Islet of Langerhans (tissue), 1 donor: ENCODE measurements at regions not wholly inside any gene's neighbourhood (a gene's known extent, or its start where the extent isn't known, plus 50 kb on each side); places are given as distances from the start of the nearest gene placed in this dataset.
A peak's percentile ranks its signal among the peaks of the same experiment; 100 is the strongest.

Experiments used
- FAIRE-seq: peaks from one replicate; lab custom pipeline; 2011; peaks lifted over from hg19 to GRCh38; lab: Jason Lieb, UNC

GRCh38 chr10:78320506-78320905 lies 286.8 kb downstream of the RPS24 start:
- FAIRE-seq = no peak

DNA sequence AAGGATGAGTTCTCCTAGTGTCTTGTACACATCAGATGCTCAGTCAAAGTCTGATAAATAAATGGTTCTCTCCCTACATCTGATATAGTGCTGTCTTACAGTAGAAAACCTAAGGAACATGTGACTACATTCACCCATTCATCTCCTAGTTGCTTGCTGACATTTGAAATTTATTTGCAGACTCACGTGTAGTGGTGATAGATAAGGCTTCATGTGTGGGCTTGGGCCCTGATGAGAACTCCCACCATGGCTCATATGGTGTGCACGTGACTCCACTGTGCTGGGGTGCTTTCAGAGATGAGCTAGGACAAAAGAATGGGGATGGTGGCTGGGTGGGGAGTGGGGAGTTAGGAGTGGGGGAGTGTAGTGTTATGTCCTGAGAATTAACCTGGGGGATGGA lies 287.3 kb downstream of the RPS24 start:
- FAIRE-seq = no peak

GRCh38 chr10:78321500-78321899 lies 287.8 kb downstream of the RPS24 start:
- no peak for FAIRE-seq

- no peak for FAIRE-seq
Observed at GRCh38 chr10:78326372-78326771, 292.7 kb downstream of the RPS24 start.

GRCh38 chr10:78327778-78328591 lies 294.3 kb downstream of the RPS24 start:
- no peak for FAIRE-seq

DNA sequence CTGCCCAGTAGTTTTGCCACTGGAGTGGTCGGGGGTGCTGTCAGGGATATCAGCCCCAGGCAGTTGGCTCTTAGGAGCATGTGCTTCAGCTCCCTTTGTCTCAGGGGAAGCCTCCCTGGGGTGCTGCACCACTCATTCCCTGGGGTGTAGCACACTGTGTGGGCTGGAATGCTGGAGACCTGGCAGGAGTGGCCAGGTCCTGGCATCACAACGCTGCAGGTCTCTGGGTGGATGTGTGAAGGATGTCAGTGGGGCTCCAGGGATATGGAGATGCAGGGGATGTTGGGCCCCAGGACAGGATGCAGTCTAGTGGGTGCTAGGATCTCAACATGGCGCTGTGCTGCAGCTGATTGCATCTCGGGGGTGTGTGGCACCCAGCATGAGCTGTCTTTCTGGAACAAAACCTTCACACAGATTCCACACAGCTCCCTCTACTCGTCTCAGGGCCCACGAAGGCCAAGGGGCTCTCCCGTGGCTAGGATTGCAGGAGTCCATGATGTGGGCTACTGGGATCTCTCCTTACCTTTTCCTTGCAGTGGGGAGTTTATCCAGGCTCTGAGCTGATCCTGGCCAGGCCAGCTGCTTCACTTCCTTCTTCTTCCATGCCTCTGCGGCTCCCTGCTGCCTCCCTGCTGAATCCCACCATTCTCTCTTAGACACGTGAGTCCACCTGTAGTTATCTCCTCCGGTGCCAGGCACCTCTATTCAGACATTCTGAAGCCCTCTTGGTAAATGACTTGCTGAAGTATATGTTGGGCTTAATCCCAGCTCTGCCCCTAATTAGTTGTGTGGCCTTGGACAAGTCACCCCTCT lies 295.1 kb downstream of the RPS24 start:
- FAIRE-seq = no peak

DNA sequence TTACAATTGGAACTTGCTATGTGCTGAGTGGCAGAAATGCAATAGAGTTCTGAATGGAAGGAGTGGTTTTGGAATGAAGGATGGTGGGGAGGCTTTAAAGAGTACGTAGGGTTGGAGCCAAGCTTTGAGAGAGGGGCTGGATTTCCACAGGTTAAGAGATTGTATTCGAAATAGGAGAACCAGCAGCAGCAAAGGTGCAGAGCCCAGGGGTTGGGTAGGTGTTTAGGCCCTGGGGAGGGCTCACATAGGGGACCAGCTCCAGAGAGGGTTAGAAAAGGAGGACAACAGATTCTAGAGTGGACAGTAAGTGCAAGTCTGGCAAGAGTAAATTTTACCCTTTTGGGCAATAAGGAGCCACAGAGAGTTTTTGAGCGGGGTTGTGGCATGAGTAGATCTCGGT lies 297.2 kb downstream of the RPS24 start:
- no peak for FAIRE-seq

DNA sequence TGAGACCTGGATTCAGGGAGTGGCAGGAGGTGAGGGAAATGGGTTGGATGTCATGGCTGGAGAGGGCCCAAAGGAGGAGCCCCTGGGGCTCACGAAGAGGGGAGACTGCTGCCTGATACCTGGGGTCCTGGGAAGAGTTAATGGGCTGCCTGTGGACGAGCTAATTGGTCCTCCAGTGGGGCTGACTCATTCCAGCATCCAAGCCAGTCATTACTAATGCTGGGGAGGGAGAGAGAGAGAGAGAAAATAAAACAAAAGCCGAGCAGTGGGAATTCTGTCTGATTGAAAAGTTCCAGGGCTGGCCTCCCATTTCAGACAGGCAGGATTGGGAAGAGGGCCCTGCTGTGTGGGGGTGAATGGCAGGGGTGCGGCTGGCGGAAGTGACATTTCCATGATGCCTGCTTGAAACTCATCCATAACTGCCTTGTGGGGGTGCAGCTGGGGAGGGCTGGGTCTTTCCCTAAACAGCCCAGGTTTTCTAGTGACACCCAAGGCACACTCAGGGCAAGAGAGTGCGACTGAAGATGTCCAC lies 297.8 kb downstream of the RPS24 start:
- FAIRE-seq = no peak

DNA sequence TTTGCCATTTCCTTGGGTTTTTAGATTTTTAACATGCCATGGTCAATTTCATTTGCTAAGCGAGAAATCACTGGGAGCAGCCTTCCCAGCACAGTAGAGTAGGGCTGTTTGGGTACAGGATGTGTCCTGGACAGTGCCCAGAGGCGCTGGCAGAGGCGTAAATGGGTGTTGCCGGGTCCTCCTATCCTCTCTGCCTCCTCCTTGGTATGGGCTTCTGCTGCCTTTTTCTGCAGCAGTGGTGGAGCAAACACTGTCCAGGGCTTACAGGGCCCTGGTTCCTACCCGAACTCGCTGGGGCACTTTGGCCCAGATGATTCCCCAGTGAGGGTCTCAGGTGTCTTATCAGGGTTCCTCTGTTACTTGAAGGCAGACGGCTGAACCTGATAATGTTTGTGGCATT lies 298.3 kb downstream of the RPS24 start:
- FAIRE-seq = no peak

DNA sequence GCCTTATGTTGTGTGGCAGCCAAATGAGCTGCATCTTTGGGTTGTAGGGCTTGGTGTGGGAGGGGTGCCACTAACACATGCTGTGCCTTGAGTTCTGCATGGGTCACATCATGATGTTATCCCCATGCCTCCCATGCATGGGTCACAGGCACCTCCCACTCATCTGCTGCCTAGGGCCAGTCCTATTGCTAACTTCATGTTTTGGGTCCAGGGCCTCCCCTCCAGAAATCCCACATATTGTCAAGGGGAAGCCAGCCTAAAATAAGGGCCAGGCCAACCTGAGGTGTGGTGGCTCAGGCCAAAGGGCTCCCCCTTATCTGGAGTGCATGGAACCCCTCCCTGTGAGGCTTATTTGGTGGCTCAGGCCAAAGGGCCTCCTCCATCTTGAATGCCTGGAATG lies 299.0 kb downstream of the RPS24 start:
- no peak for FAIRE-seq

DNA sequence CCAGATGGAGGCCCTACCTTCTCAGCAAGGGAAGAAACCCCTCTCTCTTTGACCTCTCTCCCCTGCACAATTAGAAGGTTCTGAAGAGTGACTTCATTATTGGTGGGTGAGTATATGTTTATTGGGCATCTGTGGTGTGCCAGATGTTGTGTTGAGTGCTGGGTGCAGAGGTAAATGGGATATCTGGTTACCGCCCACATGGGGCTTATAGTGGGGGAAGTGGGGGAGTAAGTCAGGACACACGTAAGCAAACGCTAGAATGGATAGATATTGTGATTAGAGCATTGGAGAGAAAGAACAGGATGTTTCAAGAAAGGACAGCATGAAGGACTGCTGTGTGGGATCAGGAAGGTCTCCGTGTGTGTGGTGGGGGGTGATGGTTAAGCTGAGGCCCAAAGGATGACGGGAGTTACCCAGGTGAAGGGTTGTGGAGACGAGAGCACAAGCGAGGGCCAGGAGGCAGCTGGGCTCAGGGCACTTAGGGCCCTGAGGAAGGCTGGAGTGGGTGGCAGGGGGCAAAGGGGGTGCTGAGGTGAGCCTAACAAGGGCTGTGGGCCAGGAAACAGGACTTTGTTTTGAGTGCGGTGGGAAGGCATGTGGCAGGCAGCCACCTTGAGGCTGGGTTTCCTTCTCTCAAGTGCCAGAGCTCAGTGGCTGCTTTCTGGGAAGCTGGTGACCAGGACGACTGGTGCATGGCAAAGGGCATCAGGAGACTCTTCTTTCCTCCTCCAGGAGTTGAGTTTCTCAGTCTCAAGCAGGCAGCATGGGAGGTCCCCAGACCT lies 299.9 kb downstream of the RPS24 start:
- no peak for FAIRE-seq

DNA sequence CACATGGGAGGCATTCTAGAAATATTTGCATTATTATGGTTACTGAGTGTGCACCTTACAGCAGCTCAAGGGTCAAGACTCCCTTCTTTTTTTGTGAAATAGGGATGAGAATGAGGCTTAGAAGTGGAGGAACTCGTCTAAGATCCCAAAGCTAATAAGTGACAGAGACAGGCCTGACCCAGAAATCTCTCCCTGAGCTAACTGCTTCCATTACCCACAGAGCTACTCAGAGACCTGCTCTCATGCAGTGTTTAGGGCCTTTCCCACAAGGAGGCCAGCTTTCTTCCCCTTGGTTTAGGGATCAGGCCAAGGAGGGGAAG lies 301.7 kb downstream of the RPS24 start:
- no peak for FAIRE-seq

GRCh38 chr10:78335691-78336401 lies 302.2 kb downstream of the RPS24 start:
- peak; percentile 74 for FAIRE-seq

DNA sequence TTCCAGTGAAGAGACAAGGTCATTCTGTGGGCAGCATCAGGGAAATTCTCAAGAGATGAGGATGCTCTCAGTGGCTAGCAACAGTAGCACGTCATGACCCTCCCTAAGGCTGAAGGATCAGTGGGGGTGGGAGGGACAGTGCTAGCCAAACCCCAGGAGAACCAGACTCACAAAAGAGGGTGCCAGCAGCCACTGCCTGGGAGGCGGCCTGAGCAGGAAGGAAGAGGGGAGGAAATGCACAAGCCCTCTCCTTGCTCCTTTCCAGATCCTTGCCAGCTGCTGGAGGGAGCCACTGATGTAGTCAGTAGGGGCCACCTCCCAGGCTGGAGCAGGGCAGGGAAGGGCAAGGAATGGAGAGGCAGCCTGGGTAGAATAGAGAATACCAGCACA lies 302.7 kb downstream of the RPS24 start:
- FAIRE-seq = no peak

DNA sequence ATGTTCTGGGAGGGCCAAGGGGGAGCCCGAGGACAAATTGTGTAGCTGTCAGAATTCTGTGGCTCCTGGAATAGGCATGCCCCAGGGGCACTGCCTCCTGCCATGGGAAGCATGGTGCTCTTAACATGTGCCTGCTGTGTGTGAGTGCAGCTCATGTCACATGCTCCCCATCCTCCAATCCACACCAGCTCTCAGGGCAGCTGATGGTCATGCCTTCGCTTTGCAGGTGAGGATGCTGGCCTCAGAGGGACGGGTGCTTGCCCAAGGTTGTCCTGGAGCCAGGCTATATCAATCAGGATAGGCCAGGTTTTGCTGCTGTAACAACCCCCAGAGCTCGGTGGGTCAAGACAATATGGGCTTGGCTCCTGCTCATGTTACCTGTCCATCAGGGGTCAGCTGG lies 303.4 kb downstream of the RPS24 start:
- no peak for FAIRE-seq

GRCh38 chr10:78337646-78338391 lies 304.2 kb downstream of the RPS24 start:
- no peak for FAIRE-seq

DNA sequence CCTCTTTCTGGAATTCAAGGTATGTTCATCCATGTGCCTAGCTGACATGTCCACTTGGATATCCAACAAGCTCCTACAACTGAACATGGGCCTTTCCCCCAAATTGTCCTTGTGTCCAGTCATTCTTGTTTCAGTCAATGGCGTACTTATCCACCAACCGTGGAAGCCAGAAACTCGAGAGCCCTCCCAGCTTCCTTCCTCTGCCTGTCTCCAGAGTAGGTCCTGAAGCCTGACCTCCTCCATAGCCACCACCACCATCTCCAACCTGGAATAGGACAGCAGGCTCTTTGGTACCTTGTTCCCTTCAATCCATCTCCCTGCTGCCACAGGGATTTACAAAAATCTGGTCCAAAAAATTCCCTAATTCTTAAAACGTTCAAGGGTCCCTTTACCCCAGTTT lies 305.1 kb downstream of the RPS24 start:
- FAIRE-seq = no peak

DNA sequence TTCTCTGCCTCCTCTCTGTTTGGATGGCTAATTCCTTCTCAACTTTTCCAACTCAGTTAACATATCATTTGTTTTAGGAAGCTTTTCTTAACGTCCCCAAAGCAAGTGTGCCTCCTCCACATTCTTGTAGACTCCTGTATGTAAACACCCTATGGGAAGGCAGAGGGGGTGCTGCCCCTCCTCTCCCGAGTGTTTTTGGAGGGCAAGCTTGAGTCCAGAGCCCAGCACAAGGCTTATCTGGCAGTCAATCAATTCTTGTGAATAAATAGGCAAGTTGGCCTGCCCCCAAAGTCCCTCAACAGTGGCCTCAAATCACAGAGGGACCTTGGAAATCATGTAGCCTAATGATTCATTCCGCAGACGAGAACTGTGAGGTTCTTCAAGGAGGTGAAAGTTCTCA lies 305.6 kb downstream of the RPS24 start:
- no peak for FAIRE-seq

- no peak for FAIRE-seq
Observed at GRCh38 chr10:78341953-78342614, 308.4 kb downstream of the RPS24 start.

DNA sequence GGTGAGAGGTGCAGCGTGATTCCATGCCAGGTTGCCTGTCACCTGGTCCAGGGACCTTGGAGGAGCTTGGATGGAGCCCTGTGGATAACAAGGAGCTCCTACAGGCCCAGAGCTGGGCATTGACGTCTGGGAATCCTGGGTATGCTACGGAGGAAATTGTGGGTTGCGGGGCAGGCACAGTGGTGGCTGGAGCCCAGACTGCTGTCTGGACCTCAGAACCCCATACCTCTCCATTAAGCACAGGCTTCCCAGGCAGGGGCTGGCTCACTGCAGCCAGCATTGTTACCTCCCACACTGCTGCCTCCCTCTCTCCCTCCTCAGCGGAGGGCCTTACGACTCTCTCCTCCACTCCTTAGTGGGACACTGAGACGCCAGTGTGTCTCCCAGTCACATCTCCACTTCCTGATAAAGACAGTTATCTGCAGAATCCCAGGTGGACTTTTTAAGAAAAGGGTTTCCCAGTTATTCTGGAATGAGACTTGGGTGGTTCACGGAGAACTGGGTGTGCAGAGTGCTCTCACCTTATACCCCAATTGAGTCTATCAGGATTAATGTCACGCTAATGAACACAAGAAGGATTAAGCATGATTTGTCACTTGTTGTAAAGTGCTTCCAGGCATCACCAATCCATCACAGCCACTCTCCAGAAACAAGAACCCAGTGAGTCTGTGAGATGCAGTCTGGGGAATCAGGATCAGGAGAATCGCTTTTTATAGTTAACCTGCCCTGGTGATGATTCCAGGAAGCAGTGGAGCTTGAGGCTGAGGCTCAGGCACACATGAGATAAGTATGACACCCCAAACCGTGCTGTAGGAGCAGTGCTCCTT lies 309.4 kb downstream of the RPS24 start:
- FAIRE-seq = no peak
